ENCODE measurements at regions not wholly inside any gene's neighbourhood (a gene's known extent, or its start where the extent isn't known, plus 50 kb on each side); places are given as distances from the start of the nearest gene placed in this dataset.

DNA sequence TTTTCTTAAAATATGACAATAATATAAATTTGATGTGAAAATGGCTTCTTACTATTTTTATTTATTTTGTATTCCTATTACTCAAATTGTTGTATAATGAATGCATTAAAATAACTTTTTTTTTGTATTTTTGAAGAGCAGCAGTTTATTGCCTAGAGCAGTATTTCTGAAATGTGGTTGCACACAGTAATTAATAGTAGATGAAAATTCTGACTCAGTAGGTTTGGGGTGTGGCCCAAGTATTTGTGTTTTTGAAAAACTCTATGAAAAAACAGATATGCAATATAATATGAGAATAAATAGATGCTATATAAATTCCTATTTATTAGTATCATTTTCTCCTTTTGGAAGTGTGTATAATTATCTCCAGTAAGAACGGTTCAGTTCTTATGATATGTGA is 2225.3 kb upstream of the C9orf72 start:
- DNase-seq = no peak

DNA sequence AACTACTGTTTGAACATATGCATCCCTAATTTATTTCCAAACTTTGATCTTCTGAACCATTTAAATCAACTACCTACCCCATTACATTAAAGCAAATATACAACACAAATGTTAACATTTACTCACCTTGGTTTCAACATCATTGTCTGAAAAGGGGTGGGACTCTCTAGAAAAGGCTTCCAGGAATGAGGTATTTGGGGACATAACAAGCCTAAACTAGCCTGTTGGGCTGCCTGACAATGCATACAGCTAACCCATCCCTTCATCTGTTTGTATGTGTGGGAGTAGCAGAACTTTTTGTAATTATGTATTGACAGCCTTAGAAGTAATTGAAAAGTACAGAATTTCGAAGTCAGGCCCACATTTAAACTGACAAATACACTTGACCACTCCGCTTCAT is 2225.9 kb upstream of the C9orf72 start:
- no peak for DNase-seq

DNA sequence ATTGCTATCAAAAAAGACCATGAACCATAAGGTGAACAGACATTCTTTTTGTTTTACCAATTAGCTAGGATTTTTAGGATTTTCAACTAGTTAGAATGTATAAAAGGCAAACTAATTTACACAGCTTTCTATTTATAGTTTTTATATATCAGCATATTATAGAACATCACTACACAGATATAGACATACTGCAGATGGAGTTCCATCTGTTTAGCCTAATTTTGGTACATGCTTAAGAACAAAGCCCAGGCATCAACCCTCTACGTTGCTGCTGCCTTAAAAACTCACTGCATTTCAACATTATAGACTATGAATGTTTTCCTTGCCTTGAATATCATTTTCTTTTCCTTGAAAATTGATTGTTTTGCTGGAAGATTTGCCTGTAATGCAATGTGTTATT is 2227.5 kb upstream of the C9orf72 start:
- no peak for DNase-seq

DNA sequence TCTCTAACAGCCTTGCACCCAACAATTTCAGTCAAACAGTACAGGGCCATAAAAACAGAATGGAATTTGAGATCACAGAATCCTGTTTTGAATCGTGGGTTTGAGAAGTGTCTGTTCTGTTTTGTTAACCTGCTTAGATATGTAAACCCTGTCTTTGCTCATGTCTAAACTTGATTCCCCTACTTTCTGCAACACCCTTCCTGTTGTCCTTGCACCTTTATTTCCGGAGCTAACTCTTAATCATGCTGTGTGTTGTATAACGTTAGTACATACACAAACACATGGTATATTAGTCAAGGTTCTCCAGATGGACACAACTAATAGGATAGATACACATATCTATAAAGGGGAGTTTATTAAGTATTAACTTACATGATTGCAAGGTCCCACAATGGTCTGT is 2229.2 kb upstream of the C9orf72 start:
- no peak for DNase-seq

DNA sequence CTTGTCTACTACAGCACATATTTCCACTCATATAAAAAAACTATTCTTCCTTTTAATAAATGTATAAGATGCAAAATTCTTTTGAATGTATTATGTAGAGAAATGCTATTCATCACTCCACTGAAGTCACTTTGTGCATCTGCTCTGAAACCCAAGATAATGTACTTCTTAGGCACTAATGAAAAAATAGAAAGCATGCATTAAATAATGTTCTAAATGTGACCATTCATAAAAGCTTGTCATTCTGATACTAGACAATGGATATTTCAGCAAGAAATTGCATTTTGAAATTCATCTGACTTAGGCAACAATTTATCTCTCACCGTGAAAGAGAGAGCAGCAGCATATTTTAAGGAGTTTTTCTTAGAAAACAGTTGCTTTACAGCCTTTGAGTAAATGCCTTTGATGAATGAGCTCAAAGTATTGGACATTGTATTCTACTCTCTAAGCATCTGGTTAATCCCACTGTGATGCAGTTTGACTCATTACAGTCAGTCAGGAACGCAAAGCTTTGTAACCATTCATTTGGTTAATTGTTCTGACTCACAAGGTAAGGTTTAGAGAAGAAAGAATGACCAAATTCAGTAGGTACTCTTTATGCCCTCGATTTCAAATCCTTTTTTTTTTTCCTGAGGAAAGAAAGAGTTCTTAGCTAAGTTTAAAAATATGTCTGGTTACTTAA is 2233.8 kb upstream of the C9orf72 start:
- no peak for DNase-seq

DNA sequence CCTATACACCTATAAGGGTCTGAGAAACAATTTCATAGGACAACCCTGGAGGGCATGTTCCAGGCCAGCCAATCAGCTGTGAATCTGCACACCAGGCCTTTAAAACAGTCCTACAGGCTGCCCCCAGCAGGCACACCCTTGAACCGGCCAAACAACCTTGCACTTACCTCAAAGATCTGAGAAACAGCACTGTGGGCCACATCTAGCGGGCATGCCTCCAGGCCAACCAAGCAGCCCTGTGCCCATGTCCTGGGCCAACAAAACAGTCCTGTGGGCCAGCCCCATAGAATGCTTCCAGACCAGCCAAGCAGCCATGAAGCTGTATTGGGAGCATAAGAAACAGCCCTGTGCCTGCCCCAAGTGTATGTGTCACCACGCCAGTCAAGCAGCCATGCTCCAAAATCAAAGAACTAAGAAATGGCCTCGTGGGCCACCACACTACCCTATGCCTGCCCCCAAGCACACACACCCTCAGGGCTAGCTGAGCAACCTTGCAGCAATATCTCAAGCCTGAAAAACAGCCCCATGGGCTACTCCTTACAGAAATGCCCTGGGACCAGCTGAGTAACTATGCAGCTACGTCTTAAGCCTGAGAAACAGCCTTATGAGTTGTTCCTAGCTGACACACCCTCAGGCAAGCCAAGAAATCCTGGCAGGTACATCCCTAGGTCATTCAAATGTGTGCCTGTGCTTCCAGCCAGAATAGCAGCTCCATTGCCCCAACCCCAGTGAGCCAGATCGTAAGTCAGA is 2243.8 kb upstream of the C9orf72 start:
- no peak for DNase-seq

DNA sequence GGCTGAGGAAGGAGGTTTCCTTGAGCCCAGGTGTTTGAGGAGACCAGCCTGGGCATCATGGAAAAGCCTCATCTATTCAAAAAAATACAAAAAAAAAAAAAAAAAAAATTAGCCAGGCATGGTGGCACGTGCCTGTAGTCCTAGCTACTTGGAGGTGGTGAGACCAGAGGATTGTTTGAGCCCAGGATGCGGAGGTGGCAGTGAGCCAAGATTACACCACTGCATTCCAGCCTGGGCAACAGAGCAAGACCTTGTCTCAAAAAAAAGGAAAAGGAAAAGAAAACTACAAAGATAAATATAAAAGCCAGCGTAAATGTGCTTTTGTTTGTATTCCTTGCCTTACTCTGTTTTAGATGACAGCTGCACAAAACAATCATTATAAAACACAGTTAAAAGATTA is 2249.2 kb upstream of the C9orf72 start:
- DNase-seq = no peak

DNA sequence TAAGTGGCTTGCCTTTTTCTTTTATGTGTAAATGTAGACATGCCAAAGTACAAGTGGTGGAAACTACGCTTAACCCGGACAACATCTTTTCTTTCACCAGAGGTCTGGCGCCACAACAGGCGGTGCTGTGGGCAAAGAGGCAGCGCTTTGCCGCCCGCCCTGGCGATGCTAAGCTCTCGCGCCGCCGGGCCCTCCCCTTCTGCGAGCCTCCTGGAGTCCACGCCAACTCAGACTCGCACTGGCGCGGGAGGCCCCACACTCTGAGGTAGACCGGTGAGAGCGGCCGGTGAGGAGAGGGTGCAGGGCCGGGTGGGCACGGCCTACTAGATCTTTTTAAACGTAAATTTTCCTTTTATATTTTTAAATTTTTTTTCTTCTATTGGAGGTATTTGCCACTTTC is 2253.1 kb upstream of the C9orf72 start:
- no peak for DNase-seq

DNA sequence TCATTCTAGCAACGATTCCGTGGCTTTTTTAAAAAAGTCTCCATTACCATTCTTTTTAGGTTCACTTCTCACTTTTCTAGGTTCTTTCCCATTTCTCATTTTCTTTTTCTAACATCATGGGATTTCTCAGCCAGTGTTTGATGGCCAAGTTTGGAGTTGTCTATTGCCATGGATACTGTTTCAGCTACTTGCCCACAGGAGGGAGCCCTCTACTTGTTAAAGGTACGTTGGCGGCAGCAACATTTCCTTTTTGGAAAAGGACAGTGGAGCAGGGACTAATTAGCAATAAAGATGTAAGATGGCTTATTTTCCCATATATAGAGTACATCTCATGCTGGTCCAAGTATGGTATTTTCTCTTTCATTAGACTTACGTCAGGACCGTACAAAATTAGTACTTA is 2257.5 kb upstream of the C9orf72 start:
- no peak for DNase-seq

DNA sequence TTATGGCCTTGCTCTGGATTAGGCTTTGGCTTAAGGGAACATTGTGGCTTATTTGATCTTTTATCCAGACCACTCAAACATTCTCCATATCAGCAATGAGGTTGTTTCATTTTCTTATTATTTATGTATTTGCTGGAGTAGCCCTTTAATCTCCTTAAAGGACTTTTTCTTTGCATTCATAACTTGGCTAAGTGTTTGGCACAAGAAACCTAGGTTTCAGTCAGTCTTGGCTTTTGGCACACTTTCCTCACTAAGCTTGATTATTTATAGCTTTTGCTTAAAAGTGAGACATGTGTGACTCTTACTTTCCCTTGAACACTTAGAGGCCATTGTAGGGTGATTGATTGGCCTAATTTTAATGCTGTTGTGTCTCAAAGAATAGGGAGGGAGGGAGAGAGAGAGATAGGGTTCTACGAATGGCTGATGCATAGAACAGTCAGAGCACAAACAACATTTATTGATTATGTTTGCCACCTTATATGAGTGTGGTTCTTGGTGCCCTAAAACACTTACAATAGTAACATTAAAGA is 2265.3 kb upstream of the C9orf72 start:
- DNase-seq = no peak

DNA sequence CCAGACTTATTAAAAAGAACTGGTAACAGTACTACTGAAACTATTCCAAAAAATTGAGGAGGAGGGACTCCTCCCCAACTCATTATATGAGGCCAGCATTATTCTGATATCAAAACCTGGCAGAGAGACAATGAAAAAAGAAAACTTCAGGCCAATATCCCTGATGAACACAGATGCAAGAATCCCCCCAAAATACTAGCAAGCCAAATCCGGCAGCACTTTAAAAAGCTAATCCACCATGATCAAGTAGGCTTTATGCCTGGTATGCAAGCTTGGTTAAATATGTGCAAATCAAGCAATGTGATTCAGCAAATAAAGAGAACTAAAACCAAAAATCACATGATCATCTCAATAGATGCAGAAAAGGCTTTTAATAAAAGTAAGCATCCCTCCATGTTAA is 2271.0 kb upstream of the C9orf72 start:
- DNase-seq = no peak

DNA sequence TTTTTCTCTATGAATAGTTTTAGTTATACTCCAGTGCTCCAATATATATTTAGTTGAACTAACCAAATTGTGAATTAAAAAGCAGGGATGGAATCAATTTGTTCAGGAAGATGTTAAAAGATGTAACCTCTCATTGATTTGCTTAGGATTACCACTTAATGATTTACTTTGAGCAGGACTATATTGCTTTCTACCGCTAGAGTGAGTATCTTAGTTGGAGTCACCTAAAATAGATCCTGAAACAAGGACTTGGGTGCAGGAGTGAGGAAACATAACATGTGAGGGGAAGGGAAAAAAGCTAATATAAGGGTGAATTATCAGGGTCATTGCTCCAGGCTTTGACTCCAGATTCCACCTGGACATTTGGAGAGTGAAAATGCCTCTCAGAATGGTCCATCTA is 2277.4 kb upstream of the C9orf72 start:
- DNase-seq = no peak

DNA sequence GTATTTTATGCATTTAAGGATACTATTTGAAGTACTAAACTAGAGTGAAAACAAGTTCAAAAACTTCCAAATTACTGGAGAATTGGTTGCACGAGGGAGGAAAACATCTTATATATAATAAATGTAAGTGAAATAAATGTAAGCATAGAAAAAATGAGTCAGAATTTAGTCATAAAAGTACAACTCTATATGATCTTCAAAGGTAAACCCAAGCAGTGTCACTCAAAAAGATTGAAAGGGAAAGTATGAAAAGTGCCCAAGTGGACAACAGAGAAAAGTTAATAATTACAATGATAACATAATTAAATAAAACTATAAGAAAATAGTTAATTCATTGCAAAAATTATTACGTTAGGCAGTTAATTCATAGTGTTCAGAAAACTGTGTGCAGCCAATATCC is 2288.5 kb upstream of the C9orf72 start:
- no peak for DNase-seq

DNA sequence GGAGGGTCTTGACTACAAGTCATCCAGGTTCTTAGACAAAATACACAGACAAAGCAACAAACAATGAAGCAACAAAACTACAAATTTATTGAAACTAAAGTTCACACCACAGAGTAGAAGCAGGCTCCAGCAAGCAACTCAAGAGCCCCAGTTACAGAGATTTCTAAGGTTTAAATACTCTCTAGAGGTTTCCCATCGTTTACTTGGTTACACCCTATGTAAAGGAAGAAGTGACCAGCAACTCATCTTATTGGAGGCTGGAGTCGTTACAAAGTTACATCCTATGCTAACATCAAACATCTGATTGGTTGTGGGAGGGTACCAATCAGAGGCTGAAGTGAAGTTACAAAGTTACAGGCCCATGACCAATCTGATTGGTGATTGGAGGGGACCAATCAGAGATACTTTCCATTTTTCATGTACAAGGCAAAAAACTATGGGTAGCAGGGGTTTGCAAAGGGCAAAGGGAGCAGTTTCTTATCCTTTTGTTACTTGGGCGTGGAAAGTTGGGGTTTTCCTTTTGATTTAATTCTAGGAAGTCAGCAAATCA is 2292.6 kb upstream of the C9orf72 start:
- DNase-seq = no peak

DNA sequence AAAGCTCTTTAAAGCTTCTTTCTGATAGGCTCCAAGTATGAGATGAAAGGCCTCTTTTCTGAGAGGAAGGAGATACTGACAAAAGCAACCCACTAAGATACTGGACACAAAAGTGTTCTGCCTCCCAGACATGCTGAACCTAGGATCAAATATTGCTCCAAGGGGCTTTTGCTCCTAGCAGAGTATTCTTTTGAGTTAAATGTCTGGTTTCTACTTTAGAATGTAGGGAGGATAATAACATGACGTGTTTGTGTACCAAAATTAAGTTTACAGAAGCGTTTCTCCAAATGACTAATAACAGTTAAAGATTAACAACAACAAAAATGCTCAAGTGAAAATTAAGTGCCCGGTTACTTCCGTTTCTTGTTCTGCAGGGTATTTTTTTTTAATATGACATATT is 2293.3 kb upstream of the C9orf72 start:
- DNase-seq = no peak

DNA sequence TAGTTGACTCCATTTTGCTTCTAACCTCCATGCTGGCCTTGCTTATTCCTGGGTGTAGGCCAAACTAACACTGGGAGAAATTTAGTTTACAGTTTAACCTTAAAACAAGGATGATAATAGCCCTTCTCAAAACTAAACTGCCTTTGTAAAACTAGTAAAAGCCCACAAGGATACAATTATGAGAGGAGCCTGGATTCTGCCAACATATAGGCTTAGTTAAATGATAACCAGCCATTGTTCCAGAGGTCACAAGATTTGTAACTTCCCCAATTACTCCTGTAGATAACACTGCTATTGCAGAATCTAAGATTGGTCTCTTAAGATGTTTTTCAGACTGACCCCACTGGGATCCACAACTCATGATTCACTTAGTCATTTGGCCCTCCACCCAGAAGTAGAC is 2300.3 kb upstream of the C9orf72 start:
- DNase-seq = no peak

DNA sequence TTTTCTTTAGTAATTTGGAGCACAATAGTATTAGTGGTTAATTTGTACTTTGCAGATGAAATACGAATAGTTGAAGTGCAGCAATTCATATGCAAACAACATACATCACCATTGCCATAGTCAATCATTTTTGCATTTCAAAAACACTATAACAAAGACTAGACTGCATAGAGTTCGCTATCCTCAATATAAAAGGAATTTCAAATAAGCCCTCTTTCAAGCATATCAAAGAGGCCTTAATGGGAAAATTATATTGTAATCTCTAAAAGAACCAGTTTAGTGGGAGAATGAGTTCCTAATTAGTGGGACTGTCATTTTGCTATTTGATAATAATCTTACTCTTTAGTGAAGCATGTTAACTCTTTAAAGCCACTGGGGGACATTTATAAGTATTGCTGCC is 2302.3 kb upstream of the C9orf72 start:
- no peak for DNase-seq

DNA sequence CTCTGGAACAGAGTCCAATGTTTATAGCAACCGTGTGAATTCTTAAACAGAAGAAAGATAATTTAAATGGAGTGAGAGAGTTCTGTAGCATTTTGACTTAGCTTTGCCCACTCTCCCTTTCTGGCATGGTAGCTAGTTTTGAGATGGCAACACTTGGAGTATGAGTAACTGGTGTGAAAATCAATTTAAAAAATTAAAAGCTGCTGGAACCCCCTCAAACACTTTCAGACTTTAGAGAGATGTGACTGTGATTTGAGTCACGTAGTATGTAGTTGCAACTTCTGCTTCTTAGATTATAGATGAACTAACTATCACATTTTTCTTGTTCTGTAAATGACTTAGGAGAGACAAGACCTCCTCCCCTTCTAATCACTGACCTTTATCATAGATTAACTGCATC is 2309.5 kb upstream of the C9orf72 start:
- DNase-seq = no peak

DNA sequence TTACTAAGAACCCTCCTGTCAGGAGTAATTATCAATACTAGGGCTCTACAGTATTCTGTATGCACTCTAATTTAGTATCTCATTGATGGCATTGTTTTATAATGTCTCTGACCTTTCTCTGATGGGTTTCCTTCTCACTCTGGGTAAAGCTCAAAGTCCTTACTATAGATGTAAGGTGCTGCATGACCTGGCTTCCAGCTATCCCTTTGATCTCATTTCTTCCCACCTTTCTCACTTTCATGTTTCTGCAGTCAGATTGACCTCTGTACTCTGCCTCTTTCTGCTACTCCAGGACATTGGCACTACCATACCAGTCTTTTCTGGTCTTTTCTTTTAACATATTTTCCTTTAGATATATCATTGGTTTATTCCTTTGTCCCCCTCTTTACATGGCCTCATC is 2332.8 kb upstream of the C9orf72 start:
- no peak for DNase-seq

DNA sequence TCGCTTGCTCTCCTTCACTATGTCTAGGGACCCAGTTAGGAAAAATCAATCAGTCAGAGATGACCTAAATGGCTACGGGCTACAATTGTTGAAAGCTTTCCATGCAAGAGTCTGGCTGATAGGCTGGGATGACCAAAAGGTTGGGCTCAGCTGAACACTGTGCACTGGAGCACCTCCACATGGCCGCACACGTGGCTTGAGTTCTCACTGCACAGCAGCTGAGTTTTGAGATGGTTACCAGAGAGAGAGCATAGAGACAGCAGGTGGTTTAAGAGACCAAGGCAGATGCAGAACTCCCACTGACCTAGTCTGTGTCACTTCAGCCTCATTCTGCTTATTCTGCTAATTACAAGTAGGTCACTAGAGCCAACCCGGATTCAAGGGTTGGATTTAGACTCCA is 2354.8 kb upstream of the C9orf72 start:
- no peak for DNase-seq

DNA sequence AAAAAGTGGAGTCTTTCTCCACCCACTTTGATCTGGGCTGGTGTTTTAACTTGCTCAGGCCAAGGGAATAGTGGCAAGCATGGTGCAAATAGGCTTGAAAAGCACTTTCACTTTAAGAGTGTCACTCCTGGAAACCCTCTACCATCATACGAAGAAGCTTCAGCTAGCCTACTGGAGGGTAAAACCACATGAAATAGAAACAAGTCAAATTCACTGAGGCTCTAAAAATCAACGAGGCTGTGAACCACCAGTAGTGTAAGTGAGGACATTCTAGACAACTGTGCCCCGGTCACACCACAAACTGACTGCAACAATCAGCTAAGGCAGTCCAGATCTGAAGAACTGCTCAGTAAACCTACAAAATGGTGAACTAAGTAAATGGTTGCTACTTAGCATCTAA is 2366.3 kb upstream of the C9orf72 start:
- DNase-seq = no peak

DNA sequence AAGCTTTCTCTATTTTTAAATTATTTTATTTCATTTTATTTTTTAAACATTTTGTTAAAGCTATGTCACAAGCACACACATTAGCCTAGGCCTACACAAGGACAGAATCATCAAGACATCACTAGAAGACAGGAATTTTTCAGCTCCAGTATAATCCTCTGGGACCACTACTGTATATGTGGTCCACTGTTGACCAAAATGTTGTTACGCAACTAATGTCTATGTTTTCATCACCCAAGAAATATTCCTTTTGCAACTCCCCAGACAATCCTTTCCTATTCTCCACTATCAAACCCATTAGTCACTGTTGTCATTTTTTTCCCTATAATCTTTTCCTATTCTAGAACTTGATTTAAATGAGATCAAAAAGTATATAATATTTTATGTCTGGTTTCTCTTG is 2371.7 kb upstream of the C9orf72 start:
- no peak for DNase-seq

DNA sequence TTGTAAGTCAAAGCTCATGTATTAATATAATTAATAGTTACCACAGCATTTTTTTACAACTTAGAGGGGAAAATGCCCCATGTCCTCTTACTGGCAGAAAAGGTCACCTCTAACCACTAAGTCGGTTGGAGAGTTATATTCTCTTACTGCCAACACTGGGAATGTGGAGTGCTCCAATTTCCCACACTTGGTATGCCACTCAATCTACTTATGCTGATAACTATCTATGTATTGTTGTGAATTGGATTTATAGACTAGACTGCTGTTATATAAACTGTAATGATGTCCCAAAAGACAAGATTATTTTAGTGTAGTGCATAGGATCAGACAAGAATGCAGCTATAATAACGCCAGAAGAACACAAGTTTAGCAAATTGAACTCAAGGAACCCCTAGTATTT is 2385.2 kb upstream of the C9orf72 start:
- no peak for DNase-seq

DNA sequence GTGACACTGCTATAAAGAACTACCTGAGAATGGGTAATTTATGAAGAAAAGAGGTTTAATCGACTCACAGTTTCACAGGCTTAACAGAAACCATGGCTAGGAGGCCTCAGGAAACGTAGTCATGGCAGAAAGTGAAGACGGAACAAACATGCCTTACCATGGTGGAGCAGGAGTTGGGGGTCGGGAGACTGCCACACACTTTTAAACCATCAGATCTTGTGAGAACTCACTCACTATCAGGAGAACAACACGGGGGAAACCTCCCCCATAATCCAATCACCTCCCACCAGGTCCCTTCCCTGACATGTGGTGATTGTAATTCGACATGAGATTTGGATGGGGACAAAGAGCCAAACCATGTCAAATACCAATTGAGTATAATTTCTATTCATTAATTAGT is 2392.6 kb upstream of the C9orf72 start:
- no peak for DNase-seq

Measured in cerebellar nuclear complex (tissue), 1 donor.